Endothelial cell (in vitro differentiated cells): ENCODE measurements at regions not wholly inside any gene's neighbourhood (a gene's known extent, or its start where the extent isn't known, plus 50 kb on each side); places are given as distances from the start of the nearest gene placed in this dataset.

Experiments
- DNase-seq: peaks from one replicate; pipeline ENCODE4 v3.0.0; 2021; ENCODE audit warnings: low spot score
- H3K27ac Mint-ChIP-seq: one replicate; pipeline ENCODE4 v1.8.0; 2021; ENCODE audit warnings: mixed read lengths, inconsistent platforms; ENCODE audit not compliant: unreplicated experiment
- H3K27me3 Mint-ChIP-seq: one replicate; pipeline ENCODE4 v1.8.0; 2021; ENCODE audit warnings: mild to moderate bottlenecking, moderate library complexity, mixed read lengths, inconsistent platforms; ENCODE audit not compliant: unreplicated experiment
- H3K36me3 Mint-ChIP-seq: one replicate; pipeline ENCODE4 v1.8.0; 2021; ENCODE audit warnings: mild to moderate bottlenecking, low read depth, mixed read lengths, inconsistent platforms; ENCODE audit not compliant: unreplicated experiment
- H3K4me1 Mint-ChIP-seq: one replicate; pipeline ENCODE4 v1.8.0; 2021; ENCODE audit warnings: mild to moderate bottlenecking, mixed read lengths, inconsistent platforms; ENCODE audit not compliant: unreplicated experiment
- H3K4me3 Mint-ChIP-seq: one replicate; pipeline ENCODE4 v1.8.0; 2021; ENCODE audit warnings: mild to moderate bottlenecking, mixed read lengths, inconsistent platforms; ENCODE audit not compliant: unreplicated experiment
- H3K9me3 Mint-ChIP-seq: one replicate; pipeline ENCODE4 v1.8.0; 2021; ENCODE audit warnings: mixed read lengths, inconsistent platforms; ENCODE audit not compliant: unreplicated experiment
- TF ChIP-seq, protein P1 (sequence below): fragments of 200-600 bp; sonication (generic); IDR thresholded peaks from one replicate; pipeline ENCODE4 v1.5.0; 2021; ENCODE audit warnings: antibody characterized with exemption; ENCODE audit not compliant: unreplicated experiment

DNA sequence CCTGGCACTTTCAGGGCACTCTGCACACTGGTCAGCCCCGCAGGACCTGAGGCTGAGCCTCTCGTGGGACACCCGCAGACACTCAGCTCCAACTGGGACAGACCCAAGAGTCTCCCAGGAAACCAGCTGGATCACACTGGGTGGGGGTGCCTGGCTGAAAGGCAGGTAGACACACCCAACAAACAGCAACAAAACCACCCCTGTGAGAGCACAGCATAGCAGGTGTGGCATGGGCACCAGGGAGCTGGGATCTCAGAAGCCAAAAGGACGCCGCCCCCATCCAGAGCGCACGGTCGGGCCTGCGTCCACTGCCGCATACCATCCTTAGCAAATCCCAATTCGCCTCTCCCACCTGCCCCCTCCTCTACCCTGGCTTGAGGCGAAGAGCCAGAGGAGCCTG lies 154.2 kb upstream of the LINGO1 start:
- Mint-ChIP-seq H3K4me3 (no peak overlapping the region), H3K27ac (no peak overlapping the region), H3K27me3 (peaks cover 5% of the 10 kb centered on the region), H3K36me3 (no peaks in the 10 kb centered on the region), H3K9me3 (no peaks in the 10 kb centered on the region), H3K4me1 (peaks cover 5% of the 10 kb centered on the region)
- TF ChIP-seq, protein P1, sequence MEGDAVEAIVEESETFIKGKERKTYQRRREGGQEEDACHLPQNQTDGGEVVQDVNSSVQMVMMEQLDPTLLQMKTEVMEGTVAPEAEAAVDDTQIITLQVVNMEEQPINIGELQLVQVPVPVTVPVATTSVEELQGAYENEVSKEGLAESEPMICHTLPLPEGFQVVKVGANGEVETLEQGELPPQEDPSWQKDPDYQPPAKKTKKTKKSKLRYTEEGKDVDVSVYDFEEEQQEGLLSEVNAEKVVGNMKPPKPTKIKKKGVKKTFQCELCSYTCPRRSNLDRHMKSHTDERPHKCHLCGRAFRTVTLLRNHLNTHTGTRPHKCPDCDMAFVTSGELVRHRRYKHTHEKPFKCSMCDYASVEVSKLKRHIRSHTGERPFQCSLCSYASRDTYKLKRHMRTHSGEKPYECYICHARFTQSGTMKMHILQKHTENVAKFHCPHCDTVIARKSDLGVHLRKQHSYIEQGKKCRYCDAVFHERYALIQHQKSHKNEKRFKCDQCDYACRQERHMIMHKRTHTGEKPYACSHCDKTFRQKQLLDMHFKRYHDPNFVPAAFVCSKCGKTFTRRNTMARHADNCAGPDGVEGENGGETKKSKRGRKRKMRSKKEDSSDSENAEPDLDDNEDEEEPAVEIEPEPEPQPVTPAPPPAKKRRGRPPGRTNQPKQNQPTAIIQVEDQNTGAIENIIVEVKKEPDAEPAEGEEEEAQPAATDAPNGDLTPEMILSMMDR = no peak
- DNase-seq = no peak

DNA sequence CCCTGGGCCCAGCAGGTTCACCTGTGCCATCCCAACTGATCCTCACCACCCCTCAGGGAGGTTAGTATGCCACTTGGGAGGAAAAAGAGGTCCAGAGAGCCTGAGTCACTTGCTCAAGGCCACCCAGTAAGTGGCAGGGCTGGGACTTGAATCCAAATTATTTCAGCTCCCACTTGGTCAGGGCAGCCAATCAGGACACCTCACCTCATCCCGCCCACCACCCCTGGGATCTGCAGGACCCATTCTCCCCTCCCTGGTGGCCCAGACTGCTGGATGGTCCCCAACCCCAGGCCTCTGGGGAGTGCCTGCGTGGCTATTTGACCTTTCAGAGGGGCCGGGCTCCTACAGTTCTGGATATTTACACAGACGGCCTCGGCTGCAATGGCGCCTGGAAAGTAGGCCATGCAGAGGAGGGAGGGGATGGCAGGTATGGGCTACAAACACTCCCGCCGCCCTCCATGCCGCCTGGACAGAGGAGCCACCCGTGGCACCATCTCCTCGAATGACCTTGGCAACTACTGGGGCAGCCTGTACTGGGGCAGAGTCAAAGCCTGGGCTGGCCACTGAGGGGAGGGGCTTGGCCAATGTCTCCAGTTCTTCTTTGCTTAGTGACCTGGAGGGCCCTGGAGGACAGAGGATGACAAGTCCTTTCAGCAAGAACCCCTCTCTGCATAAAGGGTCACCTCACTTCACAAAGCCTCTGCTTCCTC lies 153.6 kb upstream of the LINGO1 start:
- Mint-ChIP-seq H3K9me3 (no peaks in the 10 kb centered on the region), H3K27me3 (peaks cover 5% of the 10 kb centered on the region), H3K36me3 (no peaks in the 10 kb centered on the region), H3K27ac (no peak overlapping the region), H3K4me1 (peaks cover 5% of the 10 kb centered on the region), H3K4me3 (no peak overlapping the region)
- TF ChIP-seq, protein P1 = no peak
- no peak for DNase-seq

DNA sequence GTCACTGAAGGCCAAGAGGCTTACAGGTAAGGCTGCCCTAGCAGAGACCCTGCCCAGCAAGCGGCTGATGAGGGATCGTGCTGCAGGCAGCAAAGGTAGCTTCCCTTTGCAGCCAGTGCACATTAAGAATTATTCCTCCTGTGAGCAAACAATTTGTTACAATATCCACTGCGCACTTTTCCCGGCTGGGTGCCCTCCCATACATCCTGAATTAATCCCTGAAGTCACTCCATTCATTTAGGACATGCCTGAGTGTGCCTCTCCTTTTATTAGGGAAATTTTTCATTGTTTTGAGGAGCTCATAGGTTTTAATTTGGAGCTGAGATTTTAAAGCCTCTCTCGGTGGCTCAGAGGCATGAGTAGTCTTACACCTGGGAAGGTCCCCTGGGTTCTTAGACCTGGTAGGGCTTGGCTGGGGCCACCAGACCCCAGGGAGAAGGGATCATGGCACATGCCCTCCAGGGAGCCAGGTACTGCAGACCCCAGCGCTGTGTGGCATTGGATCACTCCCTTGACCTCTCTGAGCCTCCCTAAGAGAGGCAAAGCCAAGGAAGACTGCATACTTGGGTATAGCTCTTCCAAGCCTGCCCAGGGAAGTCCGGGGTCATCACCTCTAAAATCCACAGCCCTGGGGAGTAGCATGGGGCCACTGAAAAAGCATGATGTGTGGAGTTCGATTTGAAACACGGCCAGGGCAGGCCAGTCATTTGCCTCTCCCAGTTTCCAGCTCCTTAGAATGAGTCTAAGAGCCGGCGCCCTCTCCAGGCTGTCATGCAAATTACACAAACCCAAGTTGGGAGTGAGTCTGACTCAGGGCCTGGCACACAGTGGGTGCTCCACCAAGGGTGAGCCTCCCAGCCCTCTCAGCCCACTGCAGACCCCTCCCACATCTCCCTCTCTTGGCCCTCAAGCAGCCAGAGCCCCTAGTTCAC lies 151.9 kb upstream of the LINGO1 start:
- Mint-ChIP-seq H3K36me3 (peaks cover 6% of the 10 kb centered on the region), H3K4me3 (no peak overlapping the region), H3K9me3 (no peaks in the 10 kb centered on the region), H3K27ac (no peak overlapping the region), H3K27me3 (peaks cover 8% of the 10 kb centered on the region), H3K4me1 (peaks cover 5% of the 10 kb centered on the region)
- DNase-seq = peak; percentile 45
- TF ChIP-seq, protein P1 = peak; percentile 64

DNA sequence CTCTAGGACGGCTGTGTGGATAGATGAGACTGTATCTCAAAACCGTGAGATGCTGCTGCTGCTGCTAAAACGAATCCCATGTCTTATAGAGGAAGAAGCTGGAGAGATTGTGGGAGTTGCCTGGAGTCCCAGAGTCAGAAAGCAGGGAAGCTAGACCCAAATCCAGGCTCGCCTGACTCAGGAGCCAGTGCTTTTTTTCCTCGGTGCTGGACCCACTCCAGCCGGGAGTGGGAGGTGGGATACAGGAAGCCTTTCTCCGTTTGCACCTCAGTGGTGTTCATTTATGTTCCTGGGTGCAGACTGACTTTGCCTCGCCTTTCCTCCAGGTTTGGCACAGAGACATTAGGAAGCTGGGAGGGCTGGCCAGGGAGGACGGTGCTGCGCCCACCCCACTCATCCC lies 150.9 kb upstream of the LINGO1 start:
- peaks cover 16% of the 10 kb centered on the region for H3K36me3 Mint-ChIP-seq
- H3K4me3 Mint-ChIP-seq = no peak overlapping the region
- peaks cover 5% of the 10 kb centered on the region for H3K4me1 Mint-ChIP-seq
- TF ChIP-seq, protein P1 = no peak
- peaks cover 6% of the 10 kb centered on the region for H3K9me3 Mint-ChIP-seq
- DNase-seq = no peak
- H3K27ac Mint-ChIP-seq = no peak overlapping the region
- H3K27me3 Mint-ChIP-seq = peaks cover 8% of the 10 kb centered on the region

DNA sequence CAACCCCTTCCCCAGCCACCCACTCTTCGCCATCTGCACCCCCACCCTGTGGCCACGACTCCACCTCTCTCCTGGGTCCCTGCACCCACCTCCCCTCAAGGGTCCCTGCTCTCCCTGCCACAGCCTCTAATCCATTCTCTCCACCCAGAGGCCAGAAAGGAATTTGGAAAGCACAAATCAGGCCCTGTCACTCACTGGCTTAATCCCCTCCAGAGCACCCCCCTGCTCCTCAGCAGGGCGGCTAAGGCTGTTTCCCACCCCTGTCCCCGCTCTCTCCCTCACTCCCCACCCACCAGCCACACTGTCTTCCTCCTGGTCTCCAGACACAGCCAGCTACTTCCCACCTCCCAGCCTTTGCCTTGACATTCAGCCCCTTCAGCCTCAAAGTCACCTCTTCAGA lies 150.0 kb upstream of the LINGO1 start:
- Mint-ChIP-seq H3K9me3 (peaks cover 13% of the 10 kb centered on the region), H3K27ac (no peak overlapping the region), H3K4me3 (no peak overlapping the region), H3K4me1 (peaks cover 5% of the 10 kb centered on the region), H3K27me3 (peaks cover 8% of the 10 kb centered on the region), H3K36me3 (peaks cover 23% of the 10 kb centered on the region)
- TF ChIP-seq, protein P1 = no peak
- no peak for DNase-seq
